MG63 (cell line): ENCODE measurements at regions not wholly inside any gene's neighbourhood (a gene's known extent, or its start where the extent isn't known, plus 50 kb on each side); places are given as distances from the start of the nearest gene placed in this dataset.
A peak's percentile ranks its signal among the peaks of the same experiment; 100 is the strongest.

Source experiments
- DNase-seq: peaks from one replicate; pipeline ENCODE4 v3.0.0-alpha.2; 2020
- H3K27me3 ChIP-seq: fragments of 250-450 bp; sonication (Bioruptor Pico); 2 replicates; pipeline ENCODE4 v1.5.1; 2020; ENCODE audit warnings: mild to moderate bottlenecking, moderate library complexity
- H3K36me3 ChIP-seq: fragments of 250-450 bp; sonication (Bioruptor Pico); 2 replicates; pipeline ENCODE4 v1.5.1; 2020; ENCODE audit warnings: mild to moderate bottlenecking, moderate library complexity
- H3K4me3 ChIP-seq: fragments of 250-450 bp; sonication (Bioruptor Pico); 2 replicates; pipeline ENCODE4 v1.5.1; 2020; ENCODE audit warnings: mild to moderate bottlenecking, moderate library complexity
- H3K9me3 ChIP-seq: fragments of 250-450 bp; sonication (Bioruptor Pico); 2 replicates; pipeline ENCODE4 v1.5.1; 2020; ENCODE audit warnings: mild to moderate bottlenecking, moderate library complexity

DNA sequence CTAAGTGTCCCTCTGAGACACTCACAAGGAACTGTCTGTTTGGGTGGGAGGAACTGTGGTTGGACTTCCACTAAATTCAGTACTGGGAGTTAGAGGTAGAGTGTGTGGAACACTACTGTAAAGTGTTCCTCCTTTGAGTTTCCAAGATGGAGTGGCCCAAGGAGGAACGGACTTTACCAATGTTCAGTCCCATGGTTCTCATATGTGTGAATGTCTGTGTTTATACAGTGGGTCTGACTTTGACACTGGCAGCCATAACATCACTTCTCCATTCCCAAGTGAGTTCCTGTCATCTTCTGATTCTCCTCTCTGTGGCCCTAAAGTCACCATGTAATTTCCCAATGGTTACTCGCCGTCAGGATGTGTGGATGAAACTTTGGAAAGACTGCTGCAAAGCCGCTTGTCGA is 136.8 kb upstream of the SERP2 start:
- no peaks in the 10 kb centered on the region for H3K27me3 ChIP-seq
- H3K9me3 ChIP-seq, result no peaks in the 10 kb centered on the region; the same call in none of the 2 replicates
- no peaks in the 10 kb centered on the region for H3K36me3 ChIP-seq
- H3K4me3 ChIP-seq, result no peak overlapping the region
- no peak for DNase-seq

DNA sequence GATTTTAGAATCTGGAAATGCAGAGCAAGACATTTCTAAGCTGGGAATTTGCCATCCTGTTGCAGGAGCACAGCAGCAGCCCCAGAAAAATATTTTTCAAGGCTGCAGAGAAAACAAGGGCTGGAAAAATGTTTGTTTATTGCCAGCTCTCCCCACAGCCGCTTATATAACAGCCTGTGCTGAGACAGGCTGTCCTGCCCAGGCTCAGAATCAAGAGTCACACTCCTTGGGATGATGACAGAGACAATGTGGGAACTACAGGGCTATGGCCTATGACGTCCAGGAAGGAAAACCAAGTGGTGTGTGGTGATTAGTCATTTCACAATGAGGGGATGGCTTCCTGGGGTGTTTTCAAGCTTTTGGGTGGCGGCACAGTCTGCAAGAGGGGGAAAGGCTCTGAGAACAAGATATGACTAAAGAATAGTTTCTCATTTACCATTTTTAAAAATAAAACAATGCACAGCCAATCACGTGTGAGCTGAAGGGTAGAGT is 136.3 kb upstream of the SERP2 start:
- no peaks in the 10 kb centered on the region for H3K36me3 ChIP-seq
- no peaks in the 10 kb centered on the region; the same call in none of the 2 replicates for H3K9me3 ChIP-seq
- peak; percentile 40 for DNase-seq
- no peak overlapping the region for H3K4me3 ChIP-seq
- H3K27me3 ChIP-seq, result no peaks in the 10 kb centered on the region

DNA sequence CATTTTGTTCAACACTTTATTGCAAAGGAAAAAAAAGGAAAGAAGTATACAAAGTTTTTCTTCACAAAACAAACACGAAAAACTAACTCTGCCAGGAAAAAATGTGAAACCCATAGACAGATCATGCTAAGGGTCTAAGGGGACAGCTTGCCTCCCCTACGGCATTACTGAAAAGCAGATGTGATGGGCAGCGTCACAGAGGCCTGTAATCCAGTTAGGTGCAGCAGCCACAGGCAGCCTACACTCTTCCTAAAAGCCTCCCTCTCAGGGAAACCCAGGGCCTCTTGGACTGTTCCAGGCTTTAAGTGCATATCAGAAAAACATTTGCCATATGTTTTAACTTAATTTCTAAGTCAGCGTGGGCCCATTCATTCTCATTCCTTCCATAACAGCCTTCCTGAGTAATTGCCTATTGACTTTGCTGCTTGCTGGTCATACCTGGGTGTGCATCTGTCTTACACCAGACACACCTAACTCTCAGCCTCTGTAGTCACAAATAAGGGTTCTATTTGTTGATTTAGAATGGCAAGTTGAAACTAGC is 135.7 kb upstream of the SERP2 start:
- no peaks in the 10 kb centered on the region for H3K36me3 ChIP-seq
- H3K27me3 ChIP-seq, result no peaks in the 10 kb centered on the region
- no peaks in the 10 kb centered on the region; the same call in 1 of the 2 replicates for H3K9me3 ChIP-seq
- no peak overlapping the region for H3K4me3 ChIP-seq
- DNase-seq, result no peak

DNA sequence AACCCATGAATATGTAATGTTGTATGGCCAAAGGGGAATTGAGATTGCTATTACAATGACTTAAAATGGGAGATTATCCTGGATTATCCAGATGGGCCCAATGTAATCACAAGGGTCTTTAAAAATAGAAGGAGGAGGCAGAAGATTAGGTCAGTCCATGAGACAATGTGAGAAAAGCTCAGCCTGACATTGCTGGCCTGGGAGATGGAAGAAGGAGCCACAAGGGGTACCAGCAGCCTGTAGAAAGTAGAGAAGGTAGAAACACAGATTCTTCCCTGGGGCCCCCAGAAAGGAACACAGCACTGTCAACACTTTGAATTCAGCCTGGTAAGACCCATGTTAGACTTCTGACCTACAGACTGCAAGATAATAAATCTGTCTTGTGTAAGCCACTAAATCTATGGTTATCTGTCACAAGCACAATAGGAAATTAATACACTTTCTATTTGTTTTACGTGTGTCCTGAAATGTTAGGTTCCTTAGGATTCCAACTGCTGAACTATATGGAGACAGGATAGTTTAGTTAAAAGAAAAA is 132.9 kb upstream of the SERP2 start:
- Histone ChIP-seq H3K4me3 (no peak overlapping the region), H3K27me3 (no peaks in the 10 kb centered on the region), H3K9me3 (no peaks in the 10 kb centered on the region), H3K36me3 (no peaks in the 10 kb centered on the region)
- no peak for DNase-seq

DNA sequence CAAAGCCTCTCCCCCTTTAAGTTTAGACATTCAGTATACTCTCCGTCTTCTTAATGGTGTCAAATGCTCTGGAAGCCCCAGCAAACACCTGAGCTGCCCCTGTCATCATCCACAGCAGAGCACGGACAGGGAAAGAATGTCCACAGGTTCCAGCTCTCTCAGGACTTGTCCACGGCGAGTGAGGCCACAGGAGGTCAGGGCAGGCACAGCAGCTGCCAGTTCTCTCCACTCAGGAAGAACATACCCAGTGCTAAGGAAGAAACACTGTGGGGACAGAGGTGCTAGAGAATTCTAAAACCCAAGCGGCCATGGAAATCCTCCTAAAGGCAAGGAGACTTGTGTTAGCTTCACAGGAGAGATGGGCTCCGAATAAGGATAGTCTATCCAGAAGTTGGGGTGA is 132.0 kb upstream of the SERP2 start:
- H3K4me3 ChIP-seq, result no peak overlapping the region

DNA sequence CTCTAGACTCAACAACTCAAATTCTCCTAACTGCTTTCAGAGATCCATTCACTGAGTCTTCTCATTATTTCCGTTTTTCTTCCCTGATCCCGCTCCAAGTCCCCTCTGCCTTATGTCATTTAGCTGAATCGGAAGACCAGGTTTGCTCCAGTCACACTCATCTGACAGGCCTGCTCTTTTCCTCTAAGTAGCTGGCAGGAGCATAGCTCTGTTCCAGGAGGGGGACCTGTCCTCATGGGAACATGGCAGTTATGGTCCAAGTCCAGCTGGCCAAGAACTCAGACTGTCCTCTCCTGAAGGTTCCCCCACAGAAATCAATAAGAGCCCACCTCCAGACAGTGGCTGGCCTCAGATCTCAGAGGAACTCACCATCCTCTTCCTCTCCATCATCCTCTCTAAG is 130.9 kb upstream of the SERP2 start:
- Histone ChIP-seq H3K4me3 (no peak overlapping the region), H3K27me3 (no peaks in the 10 kb centered on the region), H3K9me3 (no peaks in the 10 kb centered on the region), H3K36me3 (no peaks in the 10 kb centered on the region)
- DNase-seq, result no peak

More for the DNA sequence above, 132.0 kb upstream of the SERP2 start:
- no peak for DNase-seq
- no peaks in the 10 kb centered on the region for H3K36me3 ChIP-seq
- no peaks in the 10 kb centered on the region for H3K27me3 ChIP-seq
- H3K9me3 ChIP-seq, result no peaks in the 10 kb centered on the region

DNA sequence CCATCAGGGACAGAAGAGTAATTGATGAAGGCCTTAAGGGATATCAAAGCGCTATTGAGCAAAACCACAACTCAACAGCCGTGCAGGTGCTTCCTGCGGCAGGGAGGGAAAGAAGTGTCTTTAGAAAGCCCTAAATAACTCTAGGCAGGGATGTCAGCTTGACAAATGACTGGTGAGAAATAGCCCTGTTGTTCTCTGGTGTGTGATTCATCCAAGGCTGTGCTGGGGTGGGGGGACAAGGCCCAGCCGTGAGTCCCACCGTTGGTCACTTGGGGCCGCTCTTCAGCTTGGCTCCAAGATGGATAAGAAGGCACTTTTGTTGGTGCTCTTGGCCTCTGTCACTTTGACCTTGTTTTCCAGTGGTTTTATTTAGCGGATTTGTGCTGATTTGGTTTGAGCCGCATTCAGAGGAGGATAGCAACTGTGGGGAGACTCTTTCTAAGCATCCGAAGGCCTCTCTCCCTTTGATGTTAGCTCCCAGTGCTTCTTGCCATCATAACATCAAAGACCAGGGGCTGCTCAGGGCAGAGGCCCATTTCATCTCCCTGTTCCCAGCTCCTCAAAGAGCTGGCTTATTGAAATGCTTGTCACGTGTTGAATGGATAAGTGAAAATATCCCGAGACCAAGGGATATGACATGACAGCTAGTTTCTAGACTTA is 130.3 kb upstream of the SERP2 start:
- H3K27me3 ChIP-seq, result no peaks in the 10 kb centered on the region
- no peak overlapping the region for H3K4me3 ChIP-seq
- no peaks in the 10 kb centered on the region for H3K9me3 ChIP-seq
- H3K36me3 ChIP-seq, result no peaks in the 10 kb centered on the region
- no peak for DNase-seq

DNA sequence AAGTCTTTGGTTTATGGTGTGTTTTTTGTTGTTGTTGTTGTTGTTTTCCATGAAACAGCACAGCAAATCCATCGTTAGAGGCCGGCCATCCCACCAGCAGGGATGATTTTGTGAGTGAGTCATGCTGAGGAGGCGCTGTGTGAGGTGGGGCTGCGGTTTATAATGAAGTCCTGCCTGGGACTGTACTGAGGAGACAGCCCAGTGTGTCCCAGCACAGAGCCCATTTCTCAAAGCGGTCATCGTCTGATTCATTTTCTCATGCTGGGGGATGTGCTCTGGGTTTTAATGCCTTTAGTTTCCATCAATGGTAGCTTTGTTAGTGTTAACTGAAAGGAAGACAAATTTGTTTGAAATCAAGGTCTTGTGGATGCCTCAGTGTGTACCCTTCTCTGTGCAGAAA is 129.3 kb upstream of the SERP2 start:
- DNase-seq, result no peak
- no peaks in the 10 kb centered on the region for H3K36me3 ChIP-seq
- H3K9me3 ChIP-seq, result no peaks in the 10 kb centered on the region
- H3K27me3 ChIP-seq, result no peaks in the 10 kb centered on the region
- H3K4me3 ChIP-seq, result no peak overlapping the region

DNA sequence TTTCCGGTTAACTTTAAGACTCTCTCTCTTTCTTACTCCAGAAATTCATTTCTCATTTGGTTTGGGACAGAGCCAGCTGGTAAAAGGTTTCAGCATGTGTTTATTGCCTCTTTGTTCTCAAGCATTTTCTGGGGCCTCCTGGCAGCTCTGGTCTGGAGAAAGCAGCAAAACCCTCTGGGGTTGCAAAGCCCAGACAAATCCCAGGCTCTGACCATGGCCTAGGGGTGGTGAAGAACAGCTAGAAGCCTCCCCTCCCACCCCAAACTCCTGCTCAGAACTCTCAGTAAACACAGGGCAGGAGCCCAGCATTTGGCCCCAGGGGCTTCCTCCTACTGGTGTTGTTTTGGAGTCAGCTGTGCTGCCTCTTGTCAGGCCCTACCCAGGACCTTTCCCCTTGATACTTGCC is 124.2 kb upstream of the SERP2 start:
- Histone ChIP-seq H3K27me3 (no peaks in the 10 kb centered on the region), H3K9me3 (no peaks in the 10 kb centered on the region), H3K36me3 (no peaks in the 10 kb centered on the region), H3K4me3 (no peak overlapping the region)
- DNase-seq, result peak; percentile 28

DNA sequence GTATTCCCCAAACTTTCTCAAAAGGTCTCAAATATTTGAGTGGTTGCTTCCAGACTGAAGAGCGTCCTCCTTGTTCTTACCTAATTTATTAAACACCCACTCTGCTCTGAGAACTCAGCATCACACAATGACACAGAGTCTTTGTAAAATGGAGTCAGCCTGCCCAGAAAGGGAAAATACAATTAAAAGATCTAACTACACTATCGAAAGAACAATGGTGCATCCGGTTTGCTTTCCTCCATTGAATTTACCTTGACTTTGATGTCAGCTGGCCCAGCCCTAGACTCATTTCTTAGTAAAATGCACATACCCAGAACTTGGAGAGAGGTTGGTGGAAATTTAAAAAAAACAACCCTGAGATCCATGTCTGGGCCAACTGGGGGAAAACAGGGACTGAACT is 120.7 kb upstream of the SERP2 start:
- Histone ChIP-seq H3K9me3 (no peaks in the 10 kb centered on the region), H3K36me3 (no peaks in the 10 kb centered on the region), H3K27me3 (no peaks in the 10 kb centered on the region), H3K4me3 (no peak overlapping the region)
- DNase-seq, result no peak

DNA sequence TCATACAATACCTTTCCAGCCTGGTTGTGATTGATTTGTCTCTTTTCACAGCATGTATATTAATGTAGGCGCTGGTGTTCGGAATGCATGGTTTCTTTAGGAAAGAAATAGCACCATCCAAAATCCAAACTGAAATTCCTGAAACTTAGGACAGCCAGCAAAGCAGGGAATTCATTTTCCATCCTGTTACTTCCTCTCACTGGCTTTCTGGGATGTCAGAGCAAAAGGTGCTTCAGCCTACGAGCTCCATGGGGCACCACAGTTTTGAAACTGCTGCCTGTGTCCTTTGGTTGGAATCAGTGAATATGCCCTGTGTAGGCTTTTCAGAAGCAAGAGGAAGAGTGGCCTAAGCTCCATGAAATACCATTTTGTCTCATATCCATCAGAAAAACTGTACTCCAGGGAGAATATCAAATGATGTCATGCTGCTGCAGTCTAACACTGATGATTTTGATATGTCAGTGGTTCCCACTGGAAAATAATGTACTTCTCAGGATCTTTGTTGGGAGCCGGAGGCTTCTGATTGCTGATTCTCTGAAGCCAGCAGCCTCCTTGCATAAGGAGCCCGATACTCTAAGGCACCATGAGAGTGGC is 117.8 kb upstream of the SERP2 start:
- Histone ChIP-seq H3K4me3 (no peak overlapping the region), H3K9me3 (no peaks in the 10 kb centered on the region), H3K27me3 (no peaks in the 10 kb centered on the region), H3K36me3 (no peaks in the 10 kb centered on the region)
- DNase-seq, result no peak

DNA sequence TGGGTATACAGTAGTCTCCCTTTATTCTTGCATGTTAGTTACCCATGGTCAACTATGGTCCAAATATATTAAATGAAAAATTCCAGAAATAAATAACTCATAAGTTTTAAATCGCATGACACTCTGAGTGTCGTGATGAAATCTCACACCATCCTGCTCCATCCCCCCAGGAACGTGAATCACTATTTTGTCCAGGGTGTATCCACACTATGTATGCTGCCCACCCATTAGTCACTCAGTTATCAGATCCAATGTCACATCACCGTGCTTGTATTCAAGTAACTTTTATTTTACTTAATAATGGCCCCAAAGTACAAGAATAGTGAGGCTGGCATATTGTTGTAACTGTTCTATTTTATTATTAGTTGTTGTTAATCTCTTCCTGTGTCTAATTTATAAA is 115.8 kb upstream of the SERP2 start:
- DNase-seq, result no peak
- Histone ChIP-seq H3K4me3 (no peak overlapping the region), H3K9me3 (no peaks in the 10 kb centered on the region), H3K27me3 (no peaks in the 10 kb centered on the region), H3K36me3 (no peaks in the 10 kb centered on the region)

DNA sequence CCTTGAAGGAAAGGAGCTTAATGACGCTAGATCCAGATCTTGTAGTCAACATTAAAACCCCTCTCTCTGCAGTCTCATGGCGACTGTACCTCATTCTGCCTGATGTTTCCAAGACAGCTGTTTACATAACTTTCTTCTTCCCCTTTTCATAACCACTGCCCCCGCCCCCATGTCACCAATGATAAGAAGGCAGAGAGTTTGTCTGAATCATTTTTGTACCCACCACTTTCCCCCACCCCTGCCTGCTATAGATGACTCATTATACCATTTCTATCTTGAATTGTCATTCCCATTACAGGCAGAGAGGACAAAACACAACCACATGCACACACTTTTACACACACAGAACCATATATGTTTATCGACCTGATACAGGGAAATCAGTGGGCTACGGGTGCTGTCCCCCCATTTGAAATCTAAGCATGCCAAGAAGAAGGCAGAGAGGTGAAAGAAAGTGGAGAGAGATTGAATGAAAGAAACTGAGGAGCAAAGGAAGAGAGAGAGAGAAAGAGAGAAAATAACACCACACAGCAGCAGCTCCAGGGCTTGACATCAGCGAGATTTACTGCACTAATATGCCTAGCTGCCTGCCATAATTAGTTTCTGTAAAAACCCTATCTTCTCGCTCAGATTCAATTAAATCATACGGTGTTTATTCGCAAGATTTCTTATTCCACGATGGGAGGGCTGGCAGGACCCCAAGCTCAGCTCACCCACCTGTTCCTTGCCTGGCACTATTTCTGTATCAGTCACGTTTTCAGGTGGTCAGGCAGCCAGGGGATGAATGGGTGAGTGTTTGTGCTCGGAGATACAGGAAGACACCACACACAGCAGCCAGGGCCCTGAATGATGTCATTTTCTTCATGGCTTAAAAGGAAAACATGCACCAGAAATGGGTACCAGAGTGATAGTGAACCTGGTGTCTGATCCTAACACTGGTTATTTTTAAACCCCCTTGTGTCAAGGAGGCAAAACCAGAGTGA is 114.3 kb upstream of the SERP2 start:
- H3K36me3 ChIP-seq, result no peaks in the 10 kb centered on the region
- H3K27me3 ChIP-seq, result no peaks in the 10 kb centered on the region
- H3K4me3 ChIP-seq, result no peak overlapping the region
- H3K9me3 ChIP-seq, result no peaks in the 10 kb centered on the region
- peak; percentile 42 for DNase-seq

DNA sequence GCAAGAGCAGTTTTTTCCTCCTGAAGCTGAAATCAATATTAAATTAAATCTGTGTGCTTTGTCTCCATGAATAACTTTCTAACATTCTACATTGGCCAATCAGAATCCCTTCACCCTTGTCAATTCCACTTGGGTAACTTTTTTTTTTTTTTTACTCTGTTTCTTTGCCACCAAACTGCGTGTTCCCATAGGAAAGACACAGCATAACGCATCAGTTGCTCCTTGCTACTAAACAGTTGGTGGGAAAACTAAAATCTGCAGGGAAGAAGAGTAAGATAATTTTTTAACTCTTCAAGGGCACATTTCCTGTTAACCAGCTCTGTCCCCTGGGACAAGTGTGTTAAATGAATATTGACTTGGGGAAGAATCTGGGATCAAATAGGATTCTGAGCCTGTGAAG is 113.3 kb upstream of the SERP2 start:
- no peak for DNase-seq
- H3K36me3 ChIP-seq, result no peaks in the 10 kb centered on the region
- no peaks in the 10 kb centered on the region; the same call in 1 of the 2 replicates for H3K9me3 ChIP-seq

DNA sequence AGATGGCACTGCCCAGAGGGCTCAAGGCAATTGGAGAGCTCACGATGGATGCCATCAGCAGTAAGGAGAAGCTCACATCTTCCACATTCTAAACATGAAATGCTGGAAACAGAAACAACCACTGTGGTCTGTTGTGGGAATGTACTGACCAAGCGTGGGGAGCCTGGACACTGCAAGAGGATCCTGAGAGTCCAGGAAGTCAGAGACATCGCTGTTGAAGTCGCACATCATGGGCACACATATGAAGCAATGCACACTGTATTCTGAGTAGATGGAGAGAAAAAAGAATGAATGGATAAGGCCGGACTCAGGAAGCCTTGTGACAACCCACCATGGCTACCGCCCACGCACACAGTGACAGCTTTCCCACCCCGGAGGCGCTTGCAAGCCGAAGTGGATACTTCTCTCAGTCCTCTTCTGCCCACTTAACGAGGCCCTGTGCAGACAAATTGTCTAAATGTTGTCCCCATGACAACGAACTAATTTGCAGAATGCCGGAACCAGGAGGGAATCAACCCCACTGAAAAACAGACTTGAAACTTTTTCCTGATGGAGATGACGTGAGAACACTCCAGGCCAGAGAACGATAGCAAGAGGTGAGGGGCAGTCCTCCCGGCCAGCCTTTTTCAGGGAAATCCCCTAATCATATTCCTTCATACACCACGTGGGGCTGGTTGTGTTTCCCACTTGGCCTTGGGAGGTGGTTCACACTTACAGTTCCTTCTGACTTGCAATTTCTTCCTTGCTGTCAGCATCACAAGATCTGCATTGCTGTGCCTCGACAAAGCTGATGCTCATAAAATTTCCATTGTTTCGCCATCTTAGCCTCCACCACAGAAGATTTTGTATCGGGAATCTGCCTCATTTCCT is 109.6 kb upstream of the SERP2 start:
- H3K9me3 ChIP-seq, result no peaks in the 10 kb centered on the region; the same call in 1 of the 2 replicates
- H3K36me3 ChIP-seq, result no peaks in the 10 kb centered on the region
- no peak overlapping the region for H3K4me3 ChIP-seq
- no peaks in the 10 kb centered on the region for H3K27me3 ChIP-seq
- no peak for DNase-seq

More for the DNA sequence above, 113.3 kb upstream of the SERP2 start:
- Histone ChIP-seq H3K27me3 (no peaks in the 10 kb centered on the region), H3K4me3 (no peak overlapping the region)

DNA sequence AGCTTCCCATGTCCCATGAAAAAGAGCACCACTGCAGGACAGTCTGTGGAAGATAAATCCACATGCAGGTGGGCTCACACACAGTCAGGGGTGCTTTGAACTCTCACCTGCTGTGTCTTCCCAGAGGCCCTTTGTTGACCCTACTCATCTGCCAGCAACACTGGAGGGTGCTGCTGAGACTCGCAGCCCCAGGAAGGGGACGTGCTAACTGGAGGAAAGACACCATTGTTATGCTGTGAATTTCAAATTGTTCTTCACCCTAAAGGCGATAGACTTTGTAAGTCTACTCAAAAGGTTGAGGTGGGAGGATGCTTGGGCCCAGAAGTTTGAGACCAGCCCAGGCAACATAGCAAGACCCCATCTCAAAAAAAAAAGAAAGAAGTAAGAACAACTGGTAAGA is 107.3 kb upstream of the SERP2 start:
- Histone ChIP-seq H3K36me3 (no peaks in the 10 kb centered on the region), H3K27me3 (no peaks in the 10 kb centered on the region), H3K9me3 (no peaks in the 10 kb centered on the region; the same call in 1 of the 2 replicates), H3K4me3 (no peak overlapping the region)
- no peak for DNase-seq
